GM06990 (cell line): ENCODE measurements at regions not wholly inside any gene's neighbourhood (a gene's known extent, or its start where the extent isn't known, plus 50 kb on each side); places are given as distances from the start of the nearest gene placed in this dataset.

Source experiments
- DNase-seq: peaks from one replicate; pipeline ENCODE4 v3.0.0-alpha.2; 2011; ENCODE audit not compliant: insufficient read length; ENCODE audit errors: extremely low read depth
- H3K27me3 ChIP-seq: replicated peaks from 2 replicates; pipeline ENCODE4 v1.6.0; 2011; ENCODE audit warnings: low read length; ENCODE audit not compliant: control insufficient read depth, insufficient read depth
- H3K36me3 ChIP-seq: 2 replicates; pipeline ENCODE4 v1.5.1; 2011; ENCODE audit warnings: low read length; ENCODE audit not compliant: control insufficient read depth, insufficient read depth
- H3K4me3 ChIP-seq: replicated peaks from 2 replicates; pipeline ENCODE4 v1.5.1; 2011; ENCODE audit warnings: low read depth, mild to moderate bottlenecking, control low read depth, low read length
- CTCF ChIP-seq: IDR thresholded peaks from 2 replicates; pipeline ENCODE4 v1.5.1; 2011; ENCODE audit warnings: low read length, control low read depth, mild to moderate bottlenecking, inconsistent platforms; ENCODE audit not compliant: insufficient read depth, poor library complexity, severe bottlenecking

- TF ChIP-seq CTCF, result no peak
- H3K36me3 ChIP-seq, result no peaks in the 10 kb centered on the region
- DNase-seq, result no peak
- H3K4me3 ChIP-seq, result no peak overlapping the region
- no peaks in the 10 kb centered on the region for H3K27me3 ChIP-seq
These were observed 161.0 kb upstream of the ZNF618 start for GRCh38 chr9:113715086-113715485.

- no peak for DNase-seq
- no peak for TF ChIP-seq CTCF
These were observed 156.2 kb upstream of the ZNF618 start for GRCh38 chr9:113719919-113720318.

GRCh38 chr9:113720495-113720894 lies 155.6 kb upstream of the ZNF618 start:
- TF ChIP-seq CTCF, result no peak
- no peaks in the 10 kb centered on the region for H3K36me3 ChIP-seq
- no peaks in the 10 kb centered on the region for H3K27me3 ChIP-seq
- DNase-seq, result no peak
- no peak overlapping the region for H3K4me3 ChIP-seq

More at GRCh38 chr9:113719919-113720318, 156.2 kb upstream of the ZNF618 start:
- H3K4me3 ChIP-seq, result no peak overlapping the region
- H3K27me3 ChIP-seq, result no peaks in the 10 kb centered on the region
- no peaks in the 10 kb centered on the region for H3K36me3 ChIP-seq

GRCh38 chr9:113721856-113722255 lies 154.3 kb upstream of the ZNF618 start:
- Histone ChIP-seq H3K36me3 (no peaks in the 10 kb centered on the region), H3K27me3 (no peaks in the 10 kb centered on the region), H3K4me3 (no peak overlapping the region)
- TF ChIP-seq CTCF, result no peak
- no peak for DNase-seq

GRCh38 chr9:113724202-113724601 lies 151.9 kb upstream of the ZNF618 start:
- TF ChIP-seq CTCF, result no peak
- no peak for DNase-seq
- Histone ChIP-seq H3K36me3 (no peaks in the 10 kb centered on the region), H3K27me3 (no peaks in the 10 kb centered on the region), H3K4me3 (no peak overlapping the region)

GRCh38 chr9:113728989-113729388 lies 147.1 kb upstream of the ZNF618 start:
- Histone ChIP-seq H3K4me3 (no peak overlapping the region), H3K36me3 (no peaks in the 10 kb centered on the region), H3K27me3 (no peaks in the 10 kb centered on the region; the same call in none of the 2 replicates)
- TF ChIP-seq CTCF, result no peak
- DNase-seq, result no peak
